ENCODE measurements at regions not wholly inside any gene's neighbourhood (a gene's known extent, or its start where the extent isn't known, plus 50 kb on each side); places are given as distances from the start of the nearest gene placed in this dataset.
A peak's percentile ranks its signal among the peaks of the same experiment; 100 is the strongest.

GRCh38 chr10:64503429-64503828 is 982.2 kb downstream of the REEP3 start:
- Histone ChIP-seq H3K9me3 (ENCODE audit: low read length) (no peaks in the 10 kb centered on the region), H3K36me3 (ENCODE audit: insufficient read depth, low read length) (no peaks in the 10 kb centered on the region), H3K27ac (ENCODE audit: low read depth, low read length) (no peak overlapping the region), H3K4me1 (ENCODE audit: insufficient read depth, low read length) (no peaks in the 10 kb centered on the region), H3K27me3 (ENCODE audit: insufficient read depth, low read length, poor library complexity, severe bottlenecking) (no peaks in the 10 kb centered on the region), H3K4me3 (ENCODE audit: low read length) (no peak overlapping the region)
- Mint-ChIP-seq H3K27ac (no peak overlapping the region), H3K36me3 (no peaks in the 10 kb centered on the region), H3K9me3 (peaks cover 3 to 33% (median 4%) of the 10 kb centered on the region in 5 donors), H3K4me1 (no peaks in the 10 kb centered on the region), H3K27me3 (peaks cover 0 to 1% of the 10 kb centered on the region in 2 donors), H3K4me3 (no peak overlapping the region)
- DNase-seq: no peak
- CTCF ChIA-PET: no interaction called here
- POLR2A ChIA-PET: no interaction called here

GRCh38 chr10:64505501-64505900 is 984.3 kb downstream of the REEP3 start:
- Histone ChIP-seq H3K36me3 (ENCODE audit: insufficient read depth, low read length) (no peaks in the 10 kb centered on the region), H3K9me3 (ENCODE audit: low read length) (no peaks in the 10 kb centered on the region), H3K4me3 (ENCODE audit: low read length) (no peak overlapping the region), H3K4me1 (ENCODE audit: insufficient read depth, low read length) (no peaks in the 10 kb centered on the region), H3K27me3 (ENCODE audit: insufficient read depth, low read length, poor library complexity, severe bottlenecking) (no peaks in the 10 kb centered on the region), H3K27ac (ENCODE audit: low read depth, low read length) (peak overlapping the region; percentile 13)
- ChIA-PET POLR2A (no interaction called here), CTCF (no interaction called here)
- Mint-ChIP-seq H3K27me3 (peaks cover 0 to 1% of the 10 kb centered on the region in 2 donors), H3K27ac (no peak overlapping the region), H3K4me3 (no peak overlapping the region), H3K4me1 (no peaks in the 10 kb centered on the region), H3K36me3 (no peaks in the 10 kb centered on the region), H3K9me3 (peaks cover 4 to 25% (median 6%) of the 10 kb centered on the region in 5 donors)
- no peak for DNase-seq

GRCh38 chr10:64506963-64507362 is 985.8 kb downstream of the REEP3 start:
- Histone ChIP-seq H3K27me3 (ENCODE audit: insufficient read depth, low read length, poor library complexity, severe bottlenecking) (no peaks in the 10 kb centered on the region), H3K36me3 (ENCODE audit: insufficient read depth, low read length) (no peaks in the 10 kb centered on the region), H3K27ac (ENCODE audit: low read depth, low read length) (no peak overlapping the region), H3K9me3 (ENCODE audit: low read length) (no peaks in the 10 kb centered on the region), H3K4me1 (ENCODE audit: insufficient read depth, low read length) (no peaks in the 10 kb centered on the region), H3K4me3 (ENCODE audit: low read length) (no peak overlapping the region)
- no peak overlapping the region for H3K27ac Mint-ChIP-seq
- H3K36me3 Mint-ChIP-seq: no peaks in the 10 kb centered on the region
- H3K4me1 Mint-ChIP-seq: no peaks in the 10 kb centered on the region
- peaks cover 0 to 1% of the 10 kb centered on the region in 2 donors for H3K27me3 Mint-ChIP-seq
- CTCF ChIA-PET: no interaction called here
- POLR2A ChIA-PET: no interaction called here
- DNase-seq: no peak
- H3K4me3 Mint-ChIP-seq: no peak overlapping the region
- peaks cover 2 to 27% (median 6%) of the 10 kb centered on the region in 5 donors for H3K9me3 Mint-ChIP-seq

DNA sequence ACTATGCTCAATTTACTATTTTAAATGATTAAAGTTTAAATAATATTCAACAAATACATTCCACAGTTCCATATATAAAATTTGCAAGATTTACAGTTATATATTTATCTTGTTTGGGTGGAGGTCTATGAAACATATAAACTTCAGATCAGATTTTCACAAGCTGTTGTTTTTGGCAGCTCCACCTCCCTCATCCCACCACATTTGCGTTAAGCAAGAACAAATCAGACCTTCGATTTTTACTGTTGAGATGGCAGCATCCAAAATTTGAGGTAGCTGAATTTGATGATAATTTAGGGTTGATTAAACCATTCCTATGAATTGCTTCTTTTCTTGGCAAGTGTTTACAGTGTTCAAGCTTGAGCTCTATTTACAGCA is 986.4 kb downstream of the REEP3 start:
- no peak for DNase-seq
- Histone ChIP-seq H3K4me3 (ENCODE audit: low read length) (no peak overlapping the region), H3K9me3 (ENCODE audit: low read length) (no peaks in the 10 kb centered on the region), H3K27me3 (ENCODE audit: insufficient read depth, low read length, poor library complexity, severe bottlenecking) (no peaks in the 10 kb centered on the region), H3K4me1 (ENCODE audit: insufficient read depth, low read length) (no peaks in the 10 kb centered on the region), H3K36me3 (ENCODE audit: insufficient read depth, low read length) (no peaks in the 10 kb centered on the region), H3K27ac (ENCODE audit: low read depth, low read length) (no peak overlapping the region)
- ChIA-PET CTCF (no interaction called here), POLR2A (no interaction called here)
- H3K27ac Mint-ChIP-seq: no peak overlapping the region
- H3K27me3 Mint-ChIP-seq: peaks cover 0 to 1% of the 10 kb centered on the region in 2 donors
- no peaks in the 10 kb centered on the region for H3K4me1 Mint-ChIP-seq
- no peaks in the 10 kb centered on the region for H3K36me3 Mint-ChIP-seq
- no peak overlapping the region for H3K4me3 Mint-ChIP-seq
- peaks cover 2 to 33% (median 6%) of the 10 kb centered on the region in 5 donors for H3K9me3 Mint-ChIP-seq

DNA sequence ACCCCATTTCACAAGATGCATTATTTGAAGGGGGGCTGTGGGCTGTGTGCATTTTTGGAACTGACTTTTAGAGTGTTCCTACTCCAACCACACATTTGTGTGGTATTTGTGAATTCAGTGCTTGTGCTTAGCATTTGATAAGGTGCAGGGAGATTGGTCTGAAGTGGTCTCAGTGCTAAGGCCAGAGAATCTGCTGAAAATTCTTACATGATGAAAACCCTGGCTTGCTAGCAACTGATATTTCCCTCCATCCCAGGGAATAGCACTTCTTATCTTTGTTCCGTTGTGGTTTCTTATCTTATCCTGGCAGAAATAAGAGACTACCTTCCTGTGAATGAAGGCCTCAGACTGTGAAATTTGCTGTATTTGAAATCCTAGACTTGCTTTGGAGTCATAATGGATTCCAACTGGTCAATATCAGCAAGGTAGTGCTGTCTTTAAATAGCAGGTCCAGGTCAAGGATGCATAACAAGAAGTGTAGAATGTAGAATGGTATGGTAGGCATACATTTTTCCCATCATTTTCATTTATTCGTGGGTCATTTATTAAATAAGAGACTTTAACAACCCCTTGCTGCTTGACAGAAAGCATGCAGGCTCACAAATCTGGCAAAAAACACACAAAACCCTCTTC is 986.9 kb downstream of the REEP3 start:
- Histone ChIP-seq H3K27ac (ENCODE audit: low read depth, low read length) (no peak overlapping the region), H3K4me3 (ENCODE audit: low read length) (no peak overlapping the region), H3K9me3 (ENCODE audit: low read length) (no peaks in the 10 kb centered on the region), H3K27me3 (ENCODE audit: insufficient read depth, low read length, poor library complexity, severe bottlenecking) (no peaks in the 10 kb centered on the region), H3K36me3 (ENCODE audit: insufficient read depth, low read length) (no peaks in the 10 kb centered on the region), H3K4me1 (ENCODE audit: insufficient read depth, low read length) (no peaks in the 10 kb centered on the region)
- Mint-ChIP-seq H3K27me3 (peaks cover 0 to 1% of the 10 kb centered on the region in 2 donors), H3K36me3 (no peaks in the 10 kb centered on the region), H3K27ac (no peak overlapping the region), H3K4me3 (no peak overlapping the region), H3K4me1 (no peaks in the 10 kb centered on the region), H3K9me3 (peaks cover 2 to 30% (median 5%) of the 10 kb centered on the region in 5 donors)
- POLR2A ChIA-PET: no interaction called here
- CTCF ChIA-PET: no interaction called here
- DNase-seq: no peak

DNA sequence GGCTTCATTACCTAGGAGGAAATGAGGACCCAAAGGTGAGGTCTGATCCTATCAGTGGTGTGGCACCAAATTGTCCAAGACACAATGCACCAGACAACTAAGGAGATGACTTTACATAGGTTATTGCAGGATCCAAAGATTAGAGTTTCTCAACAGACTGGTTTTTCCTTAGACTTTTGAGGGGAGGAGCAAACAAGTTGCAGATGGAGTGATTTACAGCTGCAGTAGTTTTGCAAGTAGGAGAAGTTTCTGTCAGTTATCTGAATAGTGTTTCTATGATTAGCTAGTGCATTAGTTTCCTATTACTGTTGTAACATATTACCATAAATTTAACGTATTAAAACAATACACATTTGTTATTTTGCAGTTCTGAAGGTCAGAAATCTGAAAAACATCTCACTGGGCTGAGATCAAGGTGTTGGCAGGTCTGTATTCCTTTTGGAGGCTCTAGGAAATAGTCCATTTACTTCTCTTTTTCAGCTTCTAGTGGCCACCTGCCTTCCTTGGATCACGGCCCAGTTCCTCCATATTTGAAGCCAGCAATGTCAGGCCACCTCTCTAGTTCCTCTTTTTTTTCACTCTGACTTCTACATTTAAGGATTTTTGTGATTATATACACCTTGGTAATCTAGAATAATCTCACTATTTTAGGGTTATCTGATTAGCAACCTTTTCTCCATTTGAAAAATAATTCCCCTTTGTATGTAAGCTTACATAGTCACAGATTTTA is 994.9 kb downstream of the REEP3 start:
- Mint-ChIP-seq H3K36me3 (no peaks in the 10 kb centered on the region), H3K4me1 (no peaks in the 10 kb centered on the region), H3K27ac (no peak overlapping the region), H3K27me3 (peaks cover 0 to 3% of the 10 kb centered on the region in 2 donors), H3K9me3 (peaks cover 3 to 30% (median 5%) of the 10 kb centered on the region in 5 donors), H3K4me3 (no peak overlapping the region)
- no peak overlapping the region for H3K27ac ChIP-seq (ENCODE audit: low read depth, low read length)
- DNase-seq: no peak
- H3K4me3 ChIP-seq (ENCODE audit: low read length): no peak overlapping the region
- H3K9me3 ChIP-seq (ENCODE audit: low read length): no peaks in the 10 kb centered on the region
- no peaks in the 10 kb centered on the region for H3K36me3 ChIP-seq (ENCODE audit: insufficient read depth, low read length)
- H3K4me1 ChIP-seq (ENCODE audit: insufficient read depth, low read length): no peaks in the 10 kb centered on the region
- H3K27me3 ChIP-seq (ENCODE audit: insufficient read depth, low read length, poor library complexity, severe bottlenecking): no peaks in the 10 kb centered on the region
- CTCF ChIA-PET: no interaction called here
- POLR2A ChIA-PET: no interaction called here

- no peak overlapping the region for H3K4me3 ChIP-seq (ENCODE audit: low read length)
- H3K27ac ChIP-seq (ENCODE audit: low read depth, low read length): no peak overlapping the region
- H3K27me3 ChIP-seq (ENCODE audit: insufficient read depth, low read length, poor library complexity, severe bottlenecking): no peaks in the 10 kb centered on the region
- no peaks in the 10 kb centered on the region for H3K4me1 Mint-ChIP-seq
- peaks cover 0 to 3% of the 10 kb centered on the region in 2 donors for H3K27me3 Mint-ChIP-seq
- H3K27ac Mint-ChIP-seq: no peak overlapping the region
- H3K9me3 Mint-ChIP-seq: peaks cover 2 to 23% (median 5%) of the 10 kb centered on the region in 5 donors
- ChIA-PET CTCF (no interaction called here), POLR2A (no interaction called here)
- H3K9me3 ChIP-seq (ENCODE audit: low read length): no peaks in the 10 kb centered on the region
- no peaks in the 10 kb centered on the region for H3K36me3 ChIP-seq (ENCODE audit: insufficient read depth, low read length)
- H3K4me1 ChIP-seq (ENCODE audit: insufficient read depth, low read length): no peaks in the 10 kb centered on the region
- no peak for DNase-seq
- no peaks in the 10 kb centered on the region for H3K36me3 Mint-ChIP-seq
- no peak overlapping the region for H3K4me3 Mint-ChIP-seq
These were observed 997.3 kb downstream of the REEP3 start for GRCh38 chr10:64518456-64518855.

- POLR2A ChIA-PET: no interaction called here
- H3K27me3 ChIP-seq (ENCODE audit: insufficient read depth, low read length, poor library complexity, severe bottlenecking): no peaks in the 10 kb centered on the region
- DNase-seq: no peak
- no peak overlapping the region for H3K4me3 ChIP-seq (ENCODE audit: low read length)
- Mint-ChIP-seq H3K27ac (no peak overlapping the region), H3K9me3 (peaks cover 2 to 21% (median 5%) of the 10 kb centered on the region in 5 donors), H3K4me1 (no peaks in the 10 kb centered on the region), H3K36me3 (no peaks in the 10 kb centered on the region), H3K27me3 (peaks cover 0 to 3% of the 10 kb centered on the region in 2 donors), H3K4me3 (no peak overlapping the region)
- no peak overlapping the region for H3K27ac ChIP-seq (ENCODE audit: low read depth, low read length)
- H3K36me3 ChIP-seq (ENCODE audit: insufficient read depth, low read length): no peaks in the 10 kb centered on the region
- no peaks in the 10 kb centered on the region for H3K4me1 ChIP-seq (ENCODE audit: insufficient read depth, low read length)
- no peaks in the 10 kb centered on the region for H3K9me3 ChIP-seq (ENCODE audit: low read length)
- CTCF ChIA-PET: no interaction called here
These were observed 998.2 kb downstream of the REEP3 start for GRCh38 chr10:64519427-64519826.

Measured in CD8-positive, alpha-beta memory T cell (primary cell).